ENCODE measurements at regions not wholly inside any gene's neighbourhood (a gene's known extent, or its start where the extent isn't known, plus 50 kb on each side); places are given as distances from the start of the nearest gene placed in this dataset.

DNA sequence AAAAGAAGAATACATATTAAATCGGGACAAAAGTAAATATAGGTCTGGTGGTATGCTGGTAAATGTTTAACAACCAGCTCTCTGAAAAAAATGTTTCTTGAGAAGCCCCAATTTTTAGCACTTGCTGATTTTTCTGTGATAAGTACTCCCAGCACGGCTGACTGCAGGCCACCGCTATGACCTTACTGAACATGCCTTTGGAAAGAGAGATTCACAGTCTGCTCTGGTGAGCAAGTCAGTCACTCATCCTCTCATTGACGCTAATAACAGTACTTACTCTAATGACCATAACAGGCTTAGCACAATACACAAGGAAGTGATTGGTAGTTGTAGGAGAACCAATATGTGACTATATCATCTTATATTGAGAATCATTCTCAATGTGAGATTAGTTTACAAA is 98.9 kb upstream of the BLTP1 start:
- DNase-seq (ENCODE audit: low read depth): no peak
- no peak for TF ChIP-seq CTCF (IDR thresholded peaks at IDR 0.05; ENCODE audit: low read depth, low read length, missing control alignments)
- in situ Hi-C loops (cut with HindIII; ENCODE audit: low sequenced_read_pairs): no loop called here
- no peak overlapping the region for H3K4me3 ChIP-seq (ENCODE audit: low read depth, low read length)

- H3K4me3 ChIP-seq (ENCODE audit: low read depth, low read length): no peak overlapping the region
- DNase-seq (ENCODE audit: low read depth): no peak
- in situ Hi-C loops (cut with HindIII; ENCODE audit: low sequenced_read_pairs): no loop called here
- TF ChIP-seq CTCF (IDR thresholded peaks at IDR 0.05; ENCODE audit: low read depth, low read length, missing control alignments): no peak
Measured at GRCh38 chr4:122052677-122053076, 99.5 kb upstream of the BLTP1 start.

GRCh38 chr4:122050841-122051240 is 99.0 kb upstream of the TRPC3 start:
- DNase-seq (ENCODE audit: low read depth): no peak
- no peak for TF ChIP-seq CTCF (IDR thresholded peaks at IDR 0.05; ENCODE audit: low read depth, low read length, missing control alignments)
- in situ Hi-C loops (cut with HindIII; ENCODE audit: low sequenced_read_pairs): no loop called here
- H3K4me3 ChIP-seq (ENCODE audit: low read depth, low read length): no peak overlapping the region

GRCh38 chr4:122047456-122048425 is 95.9 kb upstream of the TRPC3 start:
- TF ChIP-seq CTCF (IDR thresholded peaks at IDR 0.05; ENCODE audit: low read depth, low read length, missing control alignments): no peak
- in situ Hi-C loops (cut with HindIII; ENCODE audit: low sequenced_read_pairs): no loop called here
- DNase-seq (ENCODE audit: low read depth): no peak
- no peak overlapping the region for H3K4me3 ChIP-seq (ENCODE audit: low read depth, low read length)

- in situ Hi-C loops (cut with HindIII; ENCODE audit: low sequenced_read_pairs): no loop called here
- DNase-seq (ENCODE audit: low read depth): no peak
- no peak overlapping the region for H3K4me3 ChIP-seq (ENCODE audit: low read depth, low read length)
- no peak for TF ChIP-seq CTCF (IDR thresholded peaks at IDR 0.05; ENCODE audit: low read depth, low read length, missing control alignments)
Measured at GRCh38 chr4:122046255-122046654, 94.4 kb upstream of the TRPC3 start.

DNA sequence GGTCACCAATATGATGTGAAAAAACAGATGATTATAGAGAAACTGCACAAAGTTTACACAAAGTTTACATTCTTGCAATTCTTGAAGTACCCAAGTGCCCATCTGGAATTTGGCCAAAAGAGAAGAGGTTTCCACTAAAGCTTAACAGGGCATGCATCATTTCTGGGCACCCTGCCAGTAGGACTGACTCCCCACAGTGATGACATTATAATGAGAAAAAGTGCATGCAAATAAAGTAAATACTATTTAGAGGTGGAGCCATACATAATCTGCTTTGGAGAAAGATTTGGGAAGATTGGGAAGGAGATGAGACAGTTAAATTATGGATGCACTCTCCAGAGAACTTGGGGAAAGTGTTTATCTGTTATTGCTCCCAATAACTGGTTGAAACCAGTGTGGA is 93.7 kb upstream of the TRPC3 start:
- H3K4me3 ChIP-seq (ENCODE audit: low read depth, low read length): no peak overlapping the region
- in situ Hi-C loops (cut with HindIII; ENCODE audit: low sequenced_read_pairs): no loop called here
- TF ChIP-seq CTCF (IDR thresholded peaks at IDR 0.05; ENCODE audit: low read depth, low read length, missing control alignments): no peak
- peak; percentile 97 for DNase-seq (ENCODE audit: low read depth)

Measured in astrocyte of the cerebellum (primary cell).